ENCODE measurements at regions not wholly inside any gene's neighbourhood (a gene's known extent, or its start where the extent isn't known, plus 50 kb on each side); places are given as distances from the start of the nearest gene placed in this dataset.

- TF ChIP-seq, protein P1, sequence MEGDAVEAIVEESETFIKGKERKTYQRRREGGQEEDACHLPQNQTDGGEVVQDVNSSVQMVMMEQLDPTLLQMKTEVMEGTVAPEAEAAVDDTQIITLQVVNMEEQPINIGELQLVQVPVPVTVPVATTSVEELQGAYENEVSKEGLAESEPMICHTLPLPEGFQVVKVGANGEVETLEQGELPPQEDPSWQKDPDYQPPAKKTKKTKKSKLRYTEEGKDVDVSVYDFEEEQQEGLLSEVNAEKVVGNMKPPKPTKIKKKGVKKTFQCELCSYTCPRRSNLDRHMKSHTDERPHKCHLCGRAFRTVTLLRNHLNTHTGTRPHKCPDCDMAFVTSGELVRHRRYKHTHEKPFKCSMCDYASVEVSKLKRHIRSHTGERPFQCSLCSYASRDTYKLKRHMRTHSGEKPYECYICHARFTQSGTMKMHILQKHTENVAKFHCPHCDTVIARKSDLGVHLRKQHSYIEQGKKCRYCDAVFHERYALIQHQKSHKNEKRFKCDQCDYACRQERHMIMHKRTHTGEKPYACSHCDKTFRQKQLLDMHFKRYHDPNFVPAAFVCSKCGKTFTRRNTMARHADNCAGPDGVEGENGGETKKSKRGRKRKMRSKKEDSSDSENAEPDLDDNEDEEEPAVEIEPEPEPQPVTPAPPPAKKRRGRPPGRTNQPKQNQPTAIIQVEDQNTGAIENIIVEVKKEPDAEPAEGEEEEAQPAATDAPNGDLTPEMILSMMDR (conservative IDR thresholded peaks at IDR 0.05): no peak
- no peak for TF ChIP-seq EZH2 (IDR thresholded peaks at IDR 0.05; ENCODE audit: low read depth)
Observed at GRCh38 chr2:180753809-180754761, 226.3 kb upstream of the UBE2E3 start.
